ENCODE measurements at regions not wholly inside any gene's neighbourhood (a gene's known extent, or its start where the extent isn't known, plus 50 kb on each side); places are given as distances from the start of the nearest gene placed in this dataset.

- no peak for DNase-seq
Observed at GRCh38 chr10:108454224-108454623, 1289.7 kb upstream of the SORCS1 start.

- no peak for DNase-seq
Observed at GRCh38 chr10:108453166-108453565, 1288.7 kb upstream of the SORCS1 start.

- no peak for DNase-seq
Observed at GRCh38 chr10:108452533-108452932, 1288.0 kb upstream of the SORCS1 start.

GRCh38 chr10:108450280-108450679 lies 1285.8 kb upstream of the SORCS1 start:
- no peak for DNase-seq

GRCh38 chr10:108445746-108446145 lies 1281.2 kb upstream of the SORCS1 start:
- no peak for DNase-seq

- no peak for DNase-seq
Observed at GRCh38 chr10:108443636-108444035, 1279.1 kb upstream of the SORCS1 start.

GRCh38 chr10:108439397-108439796 lies 1274.9 kb upstream of the SORCS1 start:
- DNase-seq: no peak

GRCh38 chr10:108436096-108436495 lies 1271.6 kb upstream of the SORCS1 start:
- peak; percentile 13 for DNase-seq

GRCh38 chr10:108434559-108435252 lies 1270.2 kb upstream of the SORCS1 start:
- DNase-seq: no peak

- DNase-seq: peak; percentile 70
Observed at GRCh38 chr10:108427146-108427545, 1262.6 kb upstream of the SORCS1 start.

- no peak for DNase-seq
Observed at GRCh38 chr10:108425283-108425964, 1260.9 kb upstream of the SORCS1 start.

- DNase-seq: no peak
Observed at GRCh38 chr10:108424656-108425055, 1260.2 kb upstream of the SORCS1 start.

GRCh38 chr10:108422286-108422685 lies 1257.8 kb upstream of the SORCS1 start:
- no peak for DNase-seq

- peak; percentile 64 for DNase-seq
Observed at GRCh38 chr10:108421266-108421665, 1256.8 kb upstream of the SORCS1 start.

- no peak for DNase-seq
Observed at GRCh38 chr10:108413954-108414353, 1249.4 kb upstream of the SORCS1 start.

GRCh38 chr10:108412323-108412722 lies 1247.8 kb upstream of the SORCS1 start:
- no peak for DNase-seq

GRCh38 chr10:108411894-108412293 lies 1247.4 kb upstream of the SORCS1 start:
- DNase-seq: no peak

GRCh38 chr10:108411206-108411605 lies 1246.7 kb upstream of the SORCS1 start:
- DNase-seq: peak; percentile 86

GRCh38 chr10:108410236-108410635 lies 1245.7 kb upstream of the SORCS1 start:
- DNase-seq: no peak

GRCh38 chr10:108409306-108409705 lies 1244.8 kb upstream of the SORCS1 start:
- peak; percentile 73 for DNase-seq

- no peak for DNase-seq
Observed at GRCh38 chr10:108404155-108404554, 1239.6 kb upstream of the SORCS1 start.

GRCh38 chr10:108399465-108399864 lies 1235.0 kb upstream of the SORCS1 start:
- no peak for DNase-seq

GRCh38 chr10:108393089-108393488 lies 1228.6 kb upstream of the SORCS1 start:
- no peak for DNase-seq

- DNase-seq: no peak
Observed at GRCh38 chr10:108392286-108392685, 1227.8 kb upstream of the SORCS1 start.

- peak; percentile 92 for DNase-seq
Observed at GRCh38 chr10:108388706-108389105, 1224.2 kb upstream of the SORCS1 start.
